Neural progenitor cell (in vitro differentiated cells): ENCODE measurements at regions not wholly inside any gene's neighbourhood (a gene's known extent, or its start where the extent isn't known, plus 50 kb on each side); places are given as distances from the start of the nearest gene placed in this dataset.

Experiments used
- CTCF ChIP-seq: fragments of 200-600 bp; sonication (generic); IDR thresholded peaks from 2 replicates; pipeline ENCODE4 v1.5.1; 2017; ENCODE audit warnings: antibody characterized with exemption, mild to moderate bottlenecking
- EZH2 ChIP-seq: fragments of 200-600 bp; sonication (generic); IDR thresholded peaks from 2 replicates; pipeline ENCODE4 v1.6.1; 2017; ENCODE audit warnings: antibody characterized with exemption, mild to moderate bottlenecking, moderate library complexity
- EZH2phosphoT487 ChIP-seq: fragments of 200-600 bp; sonication (generic); IDR thresholded peaks from 2 replicates; pipeline ENCODE4 v1.6.1; 2017; ENCODE audit warnings: antibody characterized with exemption

- no peak for TF ChIP-seq EZH2
- no peak for TF ChIP-seq CTCF
- no peak for TF ChIP-seq EZH2phosphoT487
Measured at GRCh38 chr21:35376406-35377135, 327.5 kb upstream of the RUNX1 start.
